ENCODE measurements at regions not wholly inside any gene's neighbourhood (a gene's known extent, or its start where the extent isn't known, plus 50 kb on each side); places are given as distances from the start of the nearest gene placed in this dataset.
"Not testable (repeated sequence)": the region's sequence is repeated elsewhere in the genome, so short reads cannot be mapped to it uniquely, and the experiment has no call there.

DNA sequence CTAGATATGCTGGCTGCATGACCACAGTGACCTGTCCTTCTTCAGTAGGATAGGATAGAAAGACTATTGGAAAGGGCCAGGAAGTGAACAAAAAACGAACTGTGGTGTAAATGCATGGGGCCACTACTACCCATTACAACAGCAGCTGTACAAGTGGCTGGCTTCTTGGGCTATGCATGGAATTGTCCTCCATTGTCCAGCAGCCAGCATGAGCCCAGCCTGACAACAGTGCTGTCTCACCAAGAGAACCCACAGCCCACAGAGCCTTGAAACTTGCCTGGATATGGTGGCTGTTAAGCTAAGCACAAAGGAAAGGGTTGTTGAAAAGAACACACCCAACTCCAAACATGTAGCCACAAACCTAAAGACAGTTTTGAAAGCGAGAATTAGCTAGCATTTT, 330.2 kb upstream of the F9 start:
- no peak for DNase-seq (ENCODE audit: low spot score)

DNA sequence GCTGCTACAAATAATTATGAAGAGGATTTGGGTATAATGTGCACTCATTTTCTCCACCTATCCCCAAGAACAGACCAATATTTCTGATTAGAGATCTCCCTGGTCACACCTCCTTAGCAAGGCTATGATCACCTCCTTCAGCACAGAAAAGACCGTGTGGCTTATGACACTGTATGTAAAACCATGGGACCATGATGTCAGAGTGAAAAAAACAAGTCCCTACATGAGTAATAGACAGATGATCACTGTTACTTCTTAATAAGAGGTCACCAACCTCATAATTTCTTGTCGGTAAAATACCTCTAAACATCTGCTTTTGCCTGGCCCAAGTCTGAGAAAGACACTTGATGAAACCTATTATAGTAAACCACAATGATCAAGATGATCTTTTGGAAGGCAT, 330.6 kb upstream of the F9 start:
- peak; percentile 14 for DNase-seq (ENCODE audit: low spot score)

DNA sequence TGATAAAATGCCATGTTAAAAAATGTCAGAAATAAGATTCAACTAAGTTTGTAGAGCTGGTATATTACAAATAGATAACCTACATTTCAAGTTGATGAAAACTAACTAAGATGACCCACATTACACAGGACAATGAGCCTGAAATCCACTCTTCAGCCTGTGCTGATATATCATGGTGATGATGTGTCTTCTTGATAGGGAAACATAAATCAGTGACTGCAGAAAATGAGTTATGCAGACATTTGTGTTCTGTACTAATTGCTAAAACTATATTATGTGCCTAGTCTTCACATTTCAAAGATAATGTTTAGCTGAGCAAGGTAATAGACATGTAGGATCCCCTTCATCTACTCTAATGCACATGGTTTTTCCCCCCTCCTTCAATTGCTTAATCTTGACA, 331.6 kb upstream of the F9 start:
- no peak for DNase-seq (ENCODE audit: low spot score)

DNA sequence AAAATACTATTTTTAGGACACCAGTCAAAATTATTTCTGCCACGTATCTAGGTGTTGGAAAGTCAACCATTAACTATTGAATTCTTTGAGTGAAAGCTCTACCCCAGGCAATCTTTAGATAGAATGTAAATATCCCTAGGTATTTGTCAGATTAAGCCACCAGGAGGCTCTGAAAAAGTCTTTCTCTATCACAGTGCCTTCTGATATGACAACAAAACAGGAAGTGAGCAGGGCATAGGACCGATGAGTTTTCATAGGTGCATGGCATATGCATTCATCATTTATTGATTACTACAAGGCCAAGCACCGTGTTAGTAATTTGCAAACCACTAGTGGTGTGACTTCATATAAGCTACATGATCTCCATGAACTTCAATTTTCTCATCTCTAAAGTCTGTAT, 333.6 kb upstream of the F9 start:
- no peak for DNase-seq (ENCODE audit: low spot score)

GRCh38 chrX:139194571-139195280, 335.8 kb upstream of the F9 start:
- DNase-seq (ENCODE audit: low spot score): peak; percentile 56

GRCh38 chrX:139192386-139192961, 338.1 kb upstream of the F9 start:
- DNase-seq (ENCODE audit: low spot score): peak; percentile 53

DNA sequence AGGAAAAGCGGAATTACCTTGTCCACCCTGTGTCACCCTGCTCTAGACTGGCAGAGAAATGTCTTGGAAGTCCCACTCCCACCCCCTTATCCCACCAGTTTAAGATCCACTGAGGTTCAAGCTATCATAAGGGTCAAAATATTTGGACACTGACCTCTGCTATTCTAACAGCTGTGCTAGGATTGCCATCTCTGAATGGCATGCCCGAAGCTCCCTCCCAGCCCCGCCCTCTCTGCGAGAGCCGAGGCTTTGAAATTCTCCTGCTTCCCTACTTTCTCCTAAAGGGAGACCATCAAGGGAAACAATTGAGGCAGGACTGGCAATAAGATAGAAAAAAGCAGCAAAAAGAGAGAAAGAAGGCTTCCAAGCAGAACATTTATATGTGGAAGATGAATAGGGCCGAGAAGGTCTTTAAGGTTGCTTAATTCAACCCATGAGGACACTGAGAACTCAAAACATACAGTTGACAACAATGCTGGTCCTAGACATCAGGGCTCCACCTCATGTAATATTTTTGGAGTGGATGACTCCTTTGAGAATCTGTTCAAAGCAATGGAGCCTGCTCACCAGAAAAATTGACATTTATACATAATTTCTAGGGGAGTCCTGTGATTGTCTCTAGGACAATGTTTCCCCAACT, 338.7 kb upstream of the F9 start:
- DNase-seq (ENCODE audit: low spot score): no peak

DNA sequence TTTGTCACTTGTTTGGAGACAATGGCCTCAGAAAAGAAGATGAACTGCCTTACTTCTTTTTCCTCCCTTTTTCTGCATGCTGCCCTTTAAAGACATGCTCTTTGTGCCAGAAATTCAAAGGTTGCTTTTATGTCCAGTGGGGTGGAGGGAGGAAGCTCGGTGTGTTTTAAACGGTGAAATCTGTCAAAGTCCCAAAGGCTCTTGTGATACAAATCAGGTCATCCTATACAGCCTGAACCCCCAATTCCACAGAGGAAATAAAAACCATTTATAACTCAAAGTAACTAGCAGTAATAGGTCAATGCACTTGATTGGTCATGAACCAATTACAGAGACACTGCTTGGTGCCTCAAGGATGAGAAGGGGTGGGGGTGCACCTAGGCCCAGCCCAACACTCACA, 339.3 kb upstream of the F9 start:
- DNase-seq (ENCODE audit: low spot score): no peak

DNA sequence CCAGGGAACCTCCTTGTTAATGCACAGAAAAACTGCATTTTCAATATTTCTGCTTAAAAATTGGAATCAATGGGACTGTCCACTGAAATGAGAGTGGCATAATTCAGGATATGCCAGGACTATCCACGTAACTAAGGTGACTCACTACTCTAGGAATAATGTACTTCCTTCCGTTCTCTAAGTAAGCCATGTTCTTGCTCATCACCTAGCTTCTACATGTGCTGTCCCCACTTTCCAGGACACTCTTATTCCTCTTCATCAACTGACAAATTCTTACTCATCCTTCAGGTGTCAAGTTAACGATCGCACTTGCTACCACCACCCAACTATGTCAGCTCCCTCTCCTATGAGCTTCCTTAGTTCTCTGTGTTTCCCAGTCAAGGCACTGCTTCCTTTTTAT, 342.8 kb upstream of the F9 start:
- DNase-seq (ENCODE audit: low spot score): no peak

DNA sequence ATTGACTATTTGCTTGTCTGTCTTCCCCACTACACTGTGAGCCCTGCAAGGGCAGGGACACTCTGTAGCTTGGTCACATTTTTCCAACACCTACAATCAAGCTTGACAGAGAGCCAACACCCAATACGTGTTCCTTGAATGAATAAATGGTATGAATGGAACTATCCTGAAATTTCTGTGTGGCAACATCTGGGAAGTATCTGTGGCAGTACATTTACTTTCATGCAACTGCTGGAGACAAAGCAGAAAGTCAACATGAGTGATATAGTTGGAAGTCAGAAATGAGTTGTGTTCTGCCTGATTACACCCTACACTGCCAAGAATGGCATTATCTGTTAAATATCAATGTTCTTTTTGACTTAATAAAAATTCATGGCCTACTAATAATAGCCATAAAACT, 343.5 kb upstream of the F9 start:
- DNase-seq (ENCODE audit: low spot score): no peak

- no peak for DNase-seq (ENCODE audit: low spot score)
These were observed 350.9 kb upstream of the F9 start for GRCh38 chrX:139179592-139179991.

DNA sequence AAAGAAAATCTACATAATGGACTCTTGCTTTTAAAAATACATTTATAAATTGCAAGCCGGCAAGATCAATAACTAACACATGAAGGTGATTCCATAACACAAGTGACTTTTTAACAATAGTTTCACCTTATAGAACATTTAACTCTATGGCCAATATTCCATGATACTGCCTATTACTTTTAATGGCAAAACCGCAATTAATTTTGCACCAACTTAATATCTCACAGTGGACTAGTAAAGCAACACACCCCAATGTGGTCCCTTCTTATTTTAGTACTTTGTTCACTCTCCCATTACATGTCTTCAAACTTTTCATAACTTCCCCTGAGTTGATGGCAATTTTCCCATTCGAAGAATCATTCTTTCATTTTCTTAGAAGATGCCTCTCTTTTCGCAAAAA, 351.6 kb upstream of the F9 start:
- DNase-seq (ENCODE audit: low spot score): no peak

DNA sequence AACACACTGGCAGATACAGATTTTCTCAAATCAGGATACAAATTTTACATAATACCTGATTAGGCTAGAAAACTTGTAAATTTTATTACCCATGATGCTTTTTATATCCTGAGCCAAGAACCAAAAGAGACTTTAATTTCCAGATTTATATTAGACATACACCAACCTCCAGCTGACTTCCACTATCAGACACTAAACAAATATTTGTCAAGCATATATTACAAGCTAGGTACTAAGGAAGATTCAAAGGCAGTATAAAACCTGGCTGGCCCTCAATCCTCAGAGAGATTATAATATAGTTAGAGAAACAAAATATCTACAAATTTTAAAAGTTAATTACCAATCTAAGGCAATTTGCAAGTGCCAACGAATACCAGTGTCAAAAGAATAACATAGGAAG, 357.8 kb upstream of the F9 start:
- no peak for DNase-seq (ENCODE audit: low spot score)

DNA sequence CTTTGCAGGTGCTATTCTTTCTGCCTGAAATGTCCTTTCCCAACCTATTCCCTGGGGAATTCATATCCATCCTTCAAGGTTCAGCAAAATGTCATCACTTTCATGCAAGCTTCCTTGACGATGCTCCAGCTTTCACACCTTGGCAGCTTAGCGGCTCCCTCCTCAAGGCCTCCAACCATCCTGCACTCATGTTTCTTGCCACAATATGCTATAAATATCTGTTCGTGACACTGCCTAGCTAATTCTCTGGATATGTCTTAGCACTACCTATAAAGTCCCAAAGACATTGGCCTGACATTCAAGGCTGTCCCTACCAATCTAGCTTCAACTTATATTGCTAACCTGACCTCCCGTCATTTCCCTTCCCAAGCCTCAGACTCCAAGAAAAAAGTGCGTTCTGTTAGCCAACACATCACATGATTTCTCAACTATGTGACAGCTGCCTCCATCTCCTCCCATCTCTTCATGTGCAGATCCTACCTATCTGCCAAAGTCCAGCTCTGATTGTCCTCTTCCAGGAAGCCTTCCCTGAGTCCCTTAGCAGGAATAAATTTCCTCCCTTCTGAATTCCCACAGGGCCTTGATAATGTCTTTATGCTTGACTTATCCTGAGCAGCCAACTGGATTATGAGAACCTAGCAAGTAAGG, 359.9 kb upstream of the F9 start:
- no peak for DNase-seq (ENCODE audit: low spot score)

DNA sequence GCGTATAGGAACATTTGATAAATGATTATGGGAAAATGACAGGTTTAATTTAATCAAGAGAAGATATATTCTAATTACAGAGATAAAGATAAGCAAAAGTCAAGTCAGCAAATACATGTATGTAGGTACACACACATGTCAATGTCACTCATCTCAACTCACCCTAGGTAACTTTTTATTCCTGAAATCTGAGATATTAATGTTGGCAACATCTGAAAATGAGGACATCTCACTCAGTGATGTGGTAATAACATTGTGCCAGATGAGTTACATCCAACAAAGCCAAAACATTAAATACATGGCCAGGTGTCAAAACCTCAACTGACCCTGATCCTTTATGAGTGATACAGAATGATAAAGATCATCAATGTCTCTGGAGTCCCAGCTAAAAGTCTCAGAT, 363.3 kb upstream of the F9 start:
- no peak for DNase-seq (ENCODE audit: low spot score)

DNA sequence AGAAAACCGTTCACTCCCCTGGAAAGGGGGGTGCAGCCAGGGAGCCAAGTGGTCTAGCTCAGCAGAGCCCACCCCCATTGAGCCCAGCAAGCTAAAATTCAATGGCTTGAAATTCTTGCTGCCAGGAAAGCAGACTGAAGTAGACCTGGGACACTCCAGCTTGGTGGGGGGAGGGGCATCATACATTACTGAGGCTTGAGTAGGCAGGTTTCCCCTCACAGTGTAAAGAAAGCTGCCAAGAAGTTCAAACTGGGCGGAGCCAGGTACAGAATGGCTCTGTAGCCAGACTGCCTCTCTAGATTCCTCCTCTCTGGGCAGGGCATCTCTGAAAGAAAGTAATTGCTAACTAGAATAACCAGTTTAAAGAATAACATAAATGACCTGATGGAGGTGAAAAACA, 372.3 kb upstream of the F9 start:
- no peak for DNase-seq (ENCODE audit: low spot score)

DNA sequence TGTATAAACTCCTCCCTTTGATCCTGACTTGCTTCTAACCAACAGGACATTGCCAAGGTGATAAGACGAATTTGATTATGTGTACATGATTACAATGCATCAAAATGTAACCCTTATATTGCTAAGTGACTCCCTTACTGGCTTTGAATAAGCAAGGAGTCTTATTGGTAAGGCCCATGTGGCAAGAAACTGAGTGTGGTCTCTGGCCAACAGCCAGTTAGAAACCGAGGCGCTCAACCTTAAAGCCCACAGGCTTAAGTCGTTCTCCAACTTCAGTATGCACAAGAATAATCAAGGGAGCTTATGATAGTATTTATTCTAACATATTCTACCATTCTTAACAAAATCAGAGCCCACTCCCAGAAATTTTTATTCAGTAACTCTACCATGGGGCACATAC, 374.2 kb upstream of the F9 start:
- DNase-seq (ENCODE audit: low spot score): no peak

- DNase-seq (ENCODE audit: low spot score): not testable (repeated sequence)
These were observed 383.9 kb upstream of the F9 start for GRCh38 chrX:139146625-139147024.

DNA sequence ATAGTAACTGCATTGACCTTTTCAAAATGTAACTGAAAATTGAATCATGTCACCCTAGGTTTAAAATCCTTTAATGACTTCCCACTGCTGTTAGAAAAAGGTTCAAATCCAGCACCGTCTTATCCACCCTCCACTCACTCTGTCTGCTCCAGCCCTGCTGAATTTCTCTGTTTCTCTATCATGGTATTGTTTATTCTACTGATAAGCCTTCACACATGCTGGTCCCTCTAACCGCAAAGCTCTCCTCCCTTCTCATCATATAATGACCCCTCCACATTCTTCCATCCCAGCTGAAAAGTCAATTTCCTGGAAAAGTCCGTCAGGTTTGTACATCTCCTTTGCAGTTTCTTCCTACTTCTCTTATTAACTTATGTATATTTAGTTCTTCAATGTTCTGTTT, 389.2 kb upstream of the F9 start:
- no peak for DNase-seq (ENCODE audit: low spot score)

DNA sequence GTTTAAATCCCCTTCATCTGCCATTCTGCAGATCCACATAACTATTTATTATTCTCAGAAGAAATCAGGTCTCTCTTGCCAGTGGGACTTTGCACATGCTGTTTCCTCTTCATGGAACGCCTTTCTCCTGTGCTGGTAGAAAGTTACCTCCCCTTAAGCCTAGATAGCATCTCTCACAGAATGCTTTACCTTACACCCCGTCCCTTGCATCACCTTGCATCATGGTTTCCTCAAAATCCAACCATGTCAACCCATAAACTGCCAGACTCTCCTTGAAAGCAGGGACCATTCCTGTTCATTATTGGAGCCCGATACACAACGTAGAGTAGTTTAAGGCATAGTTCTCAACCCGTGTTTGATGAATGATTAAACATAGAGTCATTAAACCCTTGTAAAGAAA, 396.2 kb upstream of the F9 start:
- DNase-seq (ENCODE audit: low spot score): no peak

DNA sequence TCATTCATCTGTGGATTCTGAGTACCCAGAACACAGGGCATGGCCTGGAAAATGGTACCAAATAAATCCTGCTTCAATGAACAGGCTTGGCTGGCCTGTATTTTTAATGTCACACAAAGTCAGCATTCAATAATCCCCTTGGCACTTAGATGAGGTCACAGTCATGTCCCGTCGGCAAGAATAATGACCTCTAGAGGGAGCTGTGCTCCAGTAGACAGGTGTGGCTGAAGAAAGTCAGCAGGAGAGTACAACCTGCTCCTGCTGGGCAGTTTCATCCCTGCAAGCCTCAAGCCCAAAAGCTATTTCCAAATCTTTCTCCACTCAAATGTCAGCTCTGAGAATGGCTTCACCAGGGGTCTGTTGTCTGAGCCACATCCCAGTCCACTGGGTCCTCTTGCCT, 404.0 kb upstream of the F9 start:
- peak; percentile 60 for DNase-seq (ENCODE audit: low spot score)

GRCh38 chrX:139125916-139126315, 404.6 kb upstream of the F9 start:
- DNase-seq (ENCODE audit: low spot score): no peak

DNA sequence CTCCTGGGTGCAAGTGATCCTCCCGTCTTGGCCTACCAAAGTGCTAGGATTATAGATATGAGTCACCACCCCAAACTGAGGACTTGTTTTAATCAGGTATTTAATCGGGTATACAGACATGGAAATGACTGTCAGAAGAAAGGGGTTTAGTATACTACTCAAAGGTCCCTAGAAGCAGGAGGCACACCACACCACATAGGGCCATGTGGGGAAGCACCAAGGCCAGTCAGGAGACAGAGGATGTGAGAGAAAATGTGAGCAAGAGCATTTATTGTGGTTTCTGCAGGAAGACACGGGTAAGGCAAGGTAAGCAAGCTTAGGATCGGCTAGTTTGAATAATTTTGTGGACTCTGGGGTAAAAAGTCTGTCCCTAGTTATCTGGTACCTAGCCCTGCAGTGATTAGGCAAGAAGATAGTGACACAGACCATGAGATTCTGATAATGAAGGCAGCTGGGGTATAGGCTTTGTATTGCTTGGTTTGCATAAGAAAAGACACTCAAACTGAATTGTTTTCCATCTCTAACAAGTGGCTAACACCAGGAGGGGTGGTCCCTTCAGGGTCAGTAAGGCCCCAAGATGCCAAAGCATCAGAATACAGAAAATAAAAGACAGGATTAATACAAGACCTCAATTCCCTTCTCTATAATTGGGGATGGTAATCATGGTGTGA, 408.8 kb upstream of the F9 start:
- no peak for DNase-seq (ENCODE audit: low spot score)

All from H4 (cell line).